Heart right ventricle (tissue), 16 donors: ENCODE measurements at regions not wholly inside any gene's neighbourhood (a gene's known extent, or its start where the extent isn't known, plus 50 kb on each side); places are given as distances from the start of the nearest gene placed in this dataset.
"Not testable (repeated sequence)": the region's sequence is repeated elsewhere in the genome, so short reads cannot be mapped to it uniquely, and the experiment has no call there.

ENCODE experiments used
- ATAC-seq, 8 donors: fragments of 200-7000 bp; cut with Tn5 transposase; one replicate each; pipeline ENCODE4 v1.9.1; 2020; ENCODE audit warnings: mild to moderate bottlenecking in 8 of 8, moderate library complexity in 8 of 8, moderate number of reproducible peaks in 1 of 8
- DNase-seq, 2 donors: peaks; one replicate each; pipeline ENCODE4 v3.0.0-alpha.2; 2020
- H3K27ac ChIP-seq, 10 donors: fragments of 200-600 bp; sonication (generic) in 2 of 10; one replicate each; pipeline versions ENCODE4 v1.5.0 to v1.8.0; 2020 to 2022; ENCODE audit warnings: mild to moderate bottlenecking in 3 of 10
- H3K27me3 ChIP-seq, 7 donors: fragments of 200-600 bp; one replicate each; pipeline ENCODE4 v1.8.0; 2021 to 2022; ENCODE audit warnings: mild to moderate bottlenecking in 2 of 7
- H3K36me3 ChIP-seq, 9 donors: fragments of 200-600 bp; sonication (generic) in 1 of 9; one replicate each; pipeline versions ENCODE4 v1.5.0 to v1.8.0; 2020 to 2022; ENCODE audit warnings: mild to moderate bottlenecking in 2 of 9
- H3K4me1 ChIP-seq, 9 donors: fragments of 200-600 bp; sonication (generic) in 1 of 9; one replicate each; pipeline versions ENCODE4 v1.5.0 to v1.8.0; 2020 to 2022; ENCODE audit warnings: mild to moderate bottlenecking in 4 of 9
- H3K4me3 ChIP-seq, 10 donors: fragments of 200-600 bp; sonication (generic) in 2 of 10; one replicate each; pipeline versions ENCODE4 v1.5.0 to v1.8.0; 2020 to 2022; ENCODE audit warnings: mild to moderate bottlenecking in 7 of 10, moderate library complexity in 2 of 10
- H3K9me3 ChIP-seq, 11 donors: fragments of 200-600 bp in 10 of 11; sonication (generic) in 2 of 11; one replicate each; pipeline versions ENCODE4 v1.5.0 to v1.8.0; 2013 to 2022; ENCODE audit warnings: mild to moderate bottlenecking in 2 of 11, control low read depth in 1 of 11, moderate library complexity in 1 of 11
- CTCF ChIP-seq, 9 donors: fragments of 200-600 bp; sonication (generic) in 2 of 9; IDR thresholded peaks; one replicate each; pipeline versions ENCODE4 v1.5.0 to v1.8.0; 2021 to 2022; ENCODE audit warnings: antibody characterized with exemption in 9 of 9, mild to moderate bottlenecking in 5 of 9, moderate library complexity in 1 of 9
- WGBS, 2 donors: extraction: QIAGEN DNeasy Blood & Tissue Kit; methylation state at CpG; one replicate each; pipeline ENCODE4 v1.1.7; 2013; ENCODE audit warnings: inconsistent platforms in 1 of 2; 5-methylcytosine and 5-hydroxymethylcytosine counted together
- intact Hi-C, 10 donors: fragments of 100-400 bp; cut with DNase I; formaldehyde crosslinking; loops; one replicate each; pipeline versions ENCODE4 v1.11.1 to v1.14.2; 2022
- donor health status: Arrhythmogenic right ventricular cardiomyopathy.
- donor health status: ischemic (EF 13 %, LVEDD 7.1; RV severe dilation, severe dysfunction).
- donor health status: healthy with polysubstance abuse.
- donor health status: DM: no; HTN: yes; CAD: no.
- donor health status: DM: no; HTN: no; CAD: no.
- donor health status: ischemic (EF 25% LVEDD 6.9; RV normal size, moderate dysfunction).
- donor health status: ischemic (EF 25% LVEDD 5.7; RV mildly dilated, moderate dysfunction).
- donor health status: healthy.
- donor health status: DM: yes; HTN: yes; CAD: no.
- donor health status: Ischemic cardiomyopathy.
- donor health status: ischemic (EF 35%, LVEDD 5.7; RV mildly dilated, moderate dysfunction).
- donor health status: nonischemic (EF 11% LVEDD 7.7; RV severe dilation, severe dysfunction).
- donor health status: DM: yes; HTN: yes; CAD: no.
- donor health status: PGD.
- donor health status: ischemic (EF 29% LVEDD 5.4; RV normal size, mild dysfunction).
- donor health status: nonischemic (EF 23%, LVEDD 6.1; RV moderate dilation, normal function).

DNA sequence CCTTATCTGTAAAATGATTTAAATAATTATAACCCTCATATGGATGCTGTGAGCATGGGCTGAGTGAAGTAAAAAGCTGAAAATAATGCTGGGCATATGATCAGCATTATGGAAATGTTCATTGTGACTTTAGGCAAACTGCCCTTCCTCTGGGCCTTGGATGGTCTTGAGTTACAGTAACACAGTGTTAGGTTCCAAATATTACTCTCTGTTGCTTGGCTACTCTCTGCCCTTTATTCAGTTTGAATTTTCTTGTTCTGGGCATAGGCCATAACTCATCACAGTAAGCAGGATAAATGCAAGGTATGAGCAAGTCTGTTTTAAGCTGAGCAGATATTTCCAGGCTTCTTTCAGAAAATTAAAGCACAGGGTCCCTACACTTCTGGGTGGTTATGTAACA, 868.0 kb downstream of the KCNMA1 start:
- no peaks in the 10 kb centered on the region for H3K36me3 ChIP-seq
- H3K27me3 ChIP-seq, result no peaks in the 10 kb centered on the region
- ATAC-seq (peak in 1 of 8 donors; percentile 68), DNase-seq (no peak)
- no peak overlapping the region for H3K27ac ChIP-seq
- peaks cover 0 to 11% (median 4%) of the 10 kb centered on the region in 11 donors for H3K9me3 ChIP-seq
- no peaks in the 10 kb centered on the region for H3K4me1 ChIP-seq
- intact Hi-C loops, result no loop called here
- no peak for TF ChIP-seq CTCF (IDR thresholded peaks at IDR 0.05)
- H3K4me3 ChIP-seq, result no peak overlapping the region

DNA sequence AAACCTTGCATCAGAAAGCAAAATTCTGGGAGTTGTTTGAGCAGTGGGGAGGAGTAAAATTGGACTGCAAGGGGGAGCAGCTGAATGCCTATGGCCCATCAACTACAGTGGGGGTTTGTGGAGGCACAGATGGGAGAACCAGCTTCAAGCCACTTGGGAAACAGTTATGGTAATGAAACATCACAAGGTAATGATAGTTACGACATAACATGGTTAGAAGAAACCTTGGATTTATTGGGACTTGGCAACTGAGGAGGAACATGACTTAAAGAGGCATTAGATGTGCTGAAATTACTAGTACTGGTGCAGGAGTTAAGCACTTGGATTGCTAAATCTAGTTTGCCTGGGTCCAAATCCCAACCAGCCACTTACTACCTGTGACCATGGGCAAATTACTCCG, 868.4 kb downstream of the KCNMA1 start:
- peaks cover 0 to 7% (median 2%) of the 10 kb centered on the region in 11 donors for H3K9me3 ChIP-seq
- no peak for DNase-seq
- no peak for ATAC-seq
- H3K36me3 ChIP-seq, result no peaks in the 10 kb centered on the region
- no peak overlapping the region for H3K27ac ChIP-seq
- 91 to 96% methylated on average over 2 of the region's 2 CpGs for WGBS, 2 donors
- intact Hi-C loops, result no loop called here
- H3K4me1 ChIP-seq, result no peaks in the 10 kb centered on the region
- no peaks in the 10 kb centered on the region for H3K27me3 ChIP-seq
- no peak overlapping the region for H3K4me3 ChIP-seq
- TF ChIP-seq CTCF (IDR thresholded peaks at IDR 0.05), result no peak

- intact Hi-C loops, result no loop called here
- Histone ChIP-seq H3K4me1 (no peaks in the 10 kb centered on the region), H3K27ac (no peak overlapping the region), H3K27me3 (no peaks in the 10 kb centered on the region), H3K4me3 (no peak overlapping the region), H3K9me3 (no peaks in the 10 kb centered on the region), H3K36me3 (no peaks in the 10 kb centered on the region)
- 87 to 93% methylated on average over 7 of the region's 7 CpGs for WGBS, 2 donors
- DNase-seq (no peak), ATAC-seq (no peak)
- TF ChIP-seq CTCF (IDR thresholded peaks at IDR 0.05), result no peak
Observed at GRCh38 chr10:76766682-76767081, 870.9 kb downstream of the KCNMA1 start.

DNA sequence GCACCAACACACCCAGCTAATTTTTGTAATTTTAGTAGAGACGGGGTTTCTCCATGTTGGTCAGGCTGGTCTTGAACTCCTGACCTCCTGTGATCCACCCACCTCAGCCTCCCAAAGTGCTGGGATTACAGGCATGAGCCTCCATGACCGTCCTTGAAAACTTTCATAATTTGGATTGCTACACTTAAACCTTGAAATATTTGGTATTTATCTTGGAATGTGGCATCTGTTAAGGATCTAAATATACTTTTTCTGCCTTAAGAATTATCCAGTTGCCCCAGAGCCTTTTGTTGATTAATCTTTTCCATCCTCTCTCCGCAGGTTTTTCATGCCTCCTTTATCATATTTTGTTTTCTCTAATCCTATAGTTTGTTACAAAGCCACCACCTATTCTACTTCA, 872.7 kb downstream of the KCNMA1 start:
- ATAC-seq, H3K4me3 ChIP-seq, H3K27ac ChIP-seq, H3K27me3 ChIP-seq, H3K4me1 ChIP-seq, intact Hi-C loops, H3K9me3 ChIP-seq, DNase-seq, H3K36me3 ChIP-seq: not testable (repeated sequence)
- WGBS, 2 donors, result 73 to 95% methylated on average over 3 of the region's 3 CpGs

GRCh38 chr10:76764177-76764576, 873.4 kb downstream of the KCNMA1 start:
- no peak for DNase-seq
- Histone ChIP-seq H3K36me3 (no peaks in the 10 kb centered on the region), H3K27me3 (no peaks in the 10 kb centered on the region), H3K4me3 (no peak overlapping the region), H3K9me3 (no peaks in the 10 kb centered on the region), H3K4me1 (no peaks in the 10 kb centered on the region), H3K27ac (no peak overlapping the region)
- no peak for TF ChIP-seq CTCF (IDR thresholded peaks at IDR 0.05)
- 77 to 83% methylated on average over 3 of the region's 3 CpGs for WGBS, 2 donors
- no peak for ATAC-seq
- intact Hi-C loops, result no loop called here
